AG09319 (cell line): ENCODE measurements at regions not wholly inside any gene's neighbourhood (a gene's known extent, or its start where the extent isn't known, plus 50 kb on each side); places are given as distances from the start of the nearest gene placed in this dataset.
"Not testable (repeated sequence)": the region's sequence is repeated elsewhere in the genome, so short reads cannot be mapped to it uniquely, and the experiment has no call there.

Experiments used
- DNase-seq: peaks from one replicate; pipeline ENCODE4 v3.0.0-alpha.2; 2010; ENCODE audit warnings: low read depth; ENCODE audit errors: extremely low read depth
- TF ChIP-seq, protein P1 (sequence below): IDR thresholded peaks from 2 replicates; pipeline ENCODE4 v1.5.1; 2011; ENCODE audit warnings: low read depth, mild to moderate bottlenecking, inconsistent platforms, low read length, moderate library complexity

DNA sequence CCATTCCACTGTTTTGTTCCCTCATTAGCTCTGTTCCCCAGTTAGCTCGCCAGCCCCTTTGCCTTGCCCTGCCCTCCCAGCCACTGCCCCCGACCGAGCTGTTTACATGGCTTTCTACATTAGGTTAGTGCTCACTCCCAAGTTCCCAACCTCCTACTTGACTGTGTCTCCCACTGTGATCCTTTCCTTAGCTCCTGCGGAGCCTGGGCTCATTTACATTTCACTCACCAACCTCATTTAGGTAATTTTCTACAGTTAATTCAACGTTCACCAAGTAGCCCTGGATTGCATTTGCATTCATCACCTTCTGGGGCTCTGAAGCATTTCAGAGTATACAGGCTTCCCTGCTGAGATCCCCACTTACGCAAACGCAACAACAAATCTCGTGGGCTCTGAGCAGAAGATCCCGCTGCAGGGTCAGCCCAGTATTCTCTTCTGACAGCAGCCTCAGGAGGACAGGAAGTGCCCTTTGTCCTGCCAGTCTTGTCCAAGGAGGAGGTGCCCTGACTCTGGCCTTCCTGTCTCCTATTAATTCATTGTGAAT, 325.8 kb upstream of the CCL2 start:
- DNase-seq, result no peak
- TF ChIP-seq, protein P1, sequence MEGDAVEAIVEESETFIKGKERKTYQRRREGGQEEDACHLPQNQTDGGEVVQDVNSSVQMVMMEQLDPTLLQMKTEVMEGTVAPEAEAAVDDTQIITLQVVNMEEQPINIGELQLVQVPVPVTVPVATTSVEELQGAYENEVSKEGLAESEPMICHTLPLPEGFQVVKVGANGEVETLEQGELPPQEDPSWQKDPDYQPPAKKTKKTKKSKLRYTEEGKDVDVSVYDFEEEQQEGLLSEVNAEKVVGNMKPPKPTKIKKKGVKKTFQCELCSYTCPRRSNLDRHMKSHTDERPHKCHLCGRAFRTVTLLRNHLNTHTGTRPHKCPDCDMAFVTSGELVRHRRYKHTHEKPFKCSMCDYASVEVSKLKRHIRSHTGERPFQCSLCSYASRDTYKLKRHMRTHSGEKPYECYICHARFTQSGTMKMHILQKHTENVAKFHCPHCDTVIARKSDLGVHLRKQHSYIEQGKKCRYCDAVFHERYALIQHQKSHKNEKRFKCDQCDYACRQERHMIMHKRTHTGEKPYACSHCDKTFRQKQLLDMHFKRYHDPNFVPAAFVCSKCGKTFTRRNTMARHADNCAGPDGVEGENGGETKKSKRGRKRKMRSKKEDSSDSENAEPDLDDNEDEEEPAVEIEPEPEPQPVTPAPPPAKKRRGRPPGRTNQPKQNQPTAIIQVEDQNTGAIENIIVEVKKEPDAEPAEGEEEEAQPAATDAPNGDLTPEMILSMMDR, result no peak

DNA sequence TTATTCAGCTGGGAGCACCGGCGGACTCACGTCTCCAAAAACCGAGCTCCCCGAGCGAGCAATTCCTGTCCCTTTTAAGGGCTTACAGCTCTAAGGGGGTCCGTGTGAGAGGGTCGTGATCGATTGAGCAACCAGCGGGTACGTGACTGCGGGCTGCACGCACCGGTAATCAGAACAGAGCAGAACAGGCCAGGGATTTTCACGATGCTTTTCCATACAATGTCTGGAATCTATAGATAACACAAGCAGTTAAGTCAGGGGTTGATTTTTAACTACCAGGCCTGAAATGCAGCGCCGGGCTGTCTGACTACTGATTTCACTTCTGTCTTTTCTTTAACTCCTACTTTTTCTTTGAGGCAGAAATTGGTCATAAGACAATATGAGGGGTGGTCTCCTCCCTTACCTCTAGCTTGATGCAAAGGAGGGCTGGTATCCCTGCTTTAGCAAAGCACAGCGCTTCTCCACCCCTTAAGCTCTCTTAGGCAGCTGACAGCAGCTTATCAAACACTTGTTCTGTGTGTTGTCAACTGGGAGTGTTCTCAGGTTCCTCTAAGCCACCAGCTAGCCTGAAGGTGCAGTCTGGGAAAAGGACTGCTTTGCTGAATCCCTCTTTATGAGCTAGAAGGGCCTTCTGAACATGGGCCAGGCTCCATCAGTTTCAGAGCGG, 323.8 kb upstream of the CCL2 start:
- not testable (repeated sequence) for DNase-seq

DNA sequence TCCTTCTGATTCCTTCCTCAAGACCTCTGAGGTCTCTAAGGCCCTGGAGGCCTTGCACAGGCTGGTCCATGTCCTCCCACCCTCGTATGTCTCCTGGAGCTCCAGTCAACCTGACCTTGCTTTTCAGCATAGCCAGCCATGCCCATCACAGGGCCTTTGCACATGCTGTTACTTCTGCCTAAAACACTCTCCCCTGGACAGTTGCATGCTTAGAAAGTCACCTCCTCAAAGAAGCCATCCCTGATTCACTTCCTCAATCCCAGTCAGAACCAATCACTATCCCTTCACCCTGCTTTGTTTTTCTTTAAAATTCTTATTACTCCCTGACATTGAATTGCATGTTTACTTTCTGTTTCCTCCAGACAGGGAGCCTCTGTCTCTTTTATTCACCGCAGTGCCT, 322.1 kb upstream of the CCL2 start:
- DNase-seq, result no peak
- TF ChIP-seq, protein P1, result no peak

- DNase-seq, result no peak
- TF ChIP-seq, protein P1, result no peak
Observed at GRCh38 chr17:33933576-33933975, 321.5 kb upstream of the CCL2 start.

DNA sequence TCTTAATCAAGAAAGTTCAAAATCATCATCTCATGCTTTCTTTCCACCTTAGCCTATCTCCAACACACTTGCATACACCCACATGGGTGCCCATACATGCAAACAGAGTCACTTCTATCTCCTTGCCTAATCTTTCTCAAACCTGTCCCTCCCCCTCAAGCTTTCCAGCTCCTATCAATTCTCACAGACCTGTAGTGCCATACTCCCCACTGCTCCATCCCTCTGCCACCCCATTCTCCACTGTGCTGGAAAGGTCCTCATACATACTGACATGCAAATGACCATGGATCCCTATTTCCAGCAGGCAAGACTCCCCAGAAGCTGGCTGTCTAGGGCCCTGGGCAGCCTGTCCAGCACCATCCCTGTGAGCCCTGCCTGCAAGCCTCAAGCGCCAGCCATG, 320.4 kb upstream of the CCL2 start:
- no peak for DNase-seq
- TF ChIP-seq, protein P1, result no peak

DNA sequence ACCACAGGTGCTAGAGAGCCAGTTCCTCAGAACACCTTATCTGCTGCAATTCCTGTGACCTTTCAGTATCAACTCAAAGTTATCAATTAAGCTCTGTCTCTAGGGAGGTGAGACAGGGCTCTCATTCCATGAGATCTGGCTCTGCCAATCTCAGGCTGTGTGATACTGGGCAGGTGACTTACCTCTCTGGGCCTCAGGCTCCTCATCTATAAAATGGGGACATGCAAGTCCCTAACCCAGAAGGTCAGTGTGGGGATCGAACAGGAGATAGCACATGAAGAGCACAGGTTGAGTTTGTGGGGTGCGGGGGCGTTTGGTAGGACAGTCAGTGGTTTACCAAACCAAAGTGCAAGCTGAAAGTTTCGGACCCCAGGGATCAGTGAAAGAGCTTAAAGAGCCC, 319.3 kb upstream of the CCL2 start:
- TF ChIP-seq, protein P1, result no peak
- DNase-seq, result no peak

- TF ChIP-seq, protein P1, result no peak
- DNase-seq, result no peak
Observed at GRCh38 chr17:33936764-33937163, 318.3 kb upstream of the CCL2 start.

DNA sequence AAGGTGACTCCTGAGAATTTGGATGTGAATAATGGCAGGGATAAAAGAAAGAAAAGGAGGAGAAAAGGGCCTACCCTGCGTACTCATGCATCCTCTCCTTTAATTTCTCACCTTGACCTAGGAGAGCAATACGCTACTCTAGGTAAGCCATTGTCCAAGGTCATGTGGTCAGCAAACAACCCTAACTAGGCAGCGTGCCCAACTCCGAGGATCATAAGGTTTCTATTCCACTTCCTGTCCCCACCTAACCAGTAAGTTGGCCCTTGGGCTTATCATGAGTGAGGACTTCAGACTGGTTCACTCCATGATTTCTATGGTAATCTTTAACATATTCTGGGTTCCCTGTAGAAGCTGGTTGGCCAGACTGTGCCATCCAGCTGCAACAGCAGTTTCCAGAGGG, 315.1 kb upstream of the CCL2 start:
- TF ChIP-seq, protein P1, result no peak
- no peak for DNase-seq
